ENCODE measurements at regions not wholly inside any gene's neighbourhood (a gene's known extent, or its start where the extent isn't known, plus 50 kb on each side); places are given as distances from the start of the nearest gene placed in this dataset.

- intact Hi-C loops (cut with DNase I): no loop called here
- no peaks in the 10 kb centered on the region for H3K27me3 ChIP-seq
- WGBS, 3 donors: 73 to 90% (median 87%) methylated on average over 1 of the region's 1 CpG
These were observed 265.7 kb upstream of the KCNJ16 start for GRCh38 chr17:69809331-69809730.

GRCh38 chr17:69810326-69810965, 264.6 kb upstream of the KCNJ16 start:
- WGBS, 3 donors: 83 to 89% (median 88%) methylated on average over 6 of the region's 6 CpGs
- Histone ChIP-seq H3K27me3 (no peaks in the 10 kb centered on the region), H3K27ac (no peak overlapping the region), H3K4me3 (no peak overlapping the region), H3K36me3 (no peaks in the 10 kb centered on the region), H3K9me3 (no peaks in the 10 kb centered on the region), H3K4me1 (ENCODE audit: insufficient read depth) (no peaks in the 10 kb centered on the region)
- intact Hi-C loops (cut with DNase I): no loop called here
- no peak for TF ChIP-seq EP300 (IDR thresholded peaks at IDR 0.05)
- no peak for TF ChIP-seq CTCF (IDR thresholded peaks at IDR 0.05)
- TF ChIP-seq POLR2A (IDR thresholded peaks at IDR 0.05): no peak
- DNase-seq: no peak

More at GRCh38 chr17:69809331-69809730, 265.7 kb upstream of the KCNJ16 start:
- Histone ChIP-seq H3K4me1 (ENCODE audit: insufficient read depth) (no peaks in the 10 kb centered on the region), H3K9me3 (no peaks in the 10 kb centered on the region), H3K27ac (no peak overlapping the region), H3K4me3 (no peak overlapping the region), H3K36me3 (no peaks in the 10 kb centered on the region)
- no peak for TF ChIP-seq CTCF (IDR thresholded peaks at IDR 0.05)
- TF ChIP-seq POLR2A (IDR thresholded peaks at IDR 0.05): no peak
- no peak for TF ChIP-seq EP300 (IDR thresholded peaks at IDR 0.05)
- DNase-seq: no peak

- no peak overlapping the region for H3K27ac ChIP-seq
- H3K36me3 ChIP-seq: no peaks in the 10 kb centered on the region
- H3K4me1 ChIP-seq (ENCODE audit: insufficient read depth): no peaks in the 10 kb centered on the region
- no peak overlapping the region for H3K4me3 ChIP-seq
- no peaks in the 10 kb centered on the region for H3K27me3 ChIP-seq
- 87 to 91% (median 88%) methylated on average over 4 of the region's 4 CpGs for WGBS, 3 donors
- no peaks in the 10 kb centered on the region for H3K9me3 ChIP-seq
- DNase-seq: no peak
- no peak for TF ChIP-seq EP300 (IDR thresholded peaks at IDR 0.05)
- TF ChIP-seq POLR2A (IDR thresholded peaks at IDR 0.05): no peak
- intact Hi-C loops (cut with DNase I): no loop called here
These were observed 262.7 kb upstream of the KCNJ16 start for GRCh38 chr17:69812240-69812837.

GRCh38 chr17:69814031-69814430, 261.0 kb upstream of the KCNJ16 start:
- H3K36me3 ChIP-seq: no peaks in the 10 kb centered on the region
- no peak for DNase-seq
- H3K9me3 ChIP-seq: no peaks in the 10 kb centered on the region
- intact Hi-C loops (cut with DNase I): no loop called here
- no peaks in the 10 kb centered on the region for H3K27me3 ChIP-seq
- no peak overlapping the region for H3K4me3 ChIP-seq
- WGBS, 3 donors: 75 to 86% (median 82%) methylated on average over 2 of the region's 2 CpGs
- TF ChIP-seq POLR2A (IDR thresholded peaks at IDR 0.05) (no peak), CTCF (IDR thresholded peaks at IDR 0.05) (no peak), EP300 (IDR thresholded peaks at IDR 0.05) (no peak)
- H3K4me1 ChIP-seq (ENCODE audit: insufficient read depth): no peaks in the 10 kb centered on the region
- H3K27ac ChIP-seq: no peak overlapping the region

GRCh38 chr17:69815406-69815805, 259.6 kb upstream of the KCNJ16 start:
- WGBS, 3 donors: 73 to 76% (median 76%) methylated on average over 4 of the region's 4 CpGs
- intact Hi-C loops (cut with DNase I): no loop called here

More at GRCh38 chr17:69815406-69815805, 259.6 kb upstream of the KCNJ16 start:
- H3K4me3 ChIP-seq: no peak overlapping the region
- no peaks in the 10 kb centered on the region for H3K36me3 ChIP-seq
- H3K4me1 ChIP-seq (ENCODE audit: insufficient read depth): no peaks in the 10 kb centered on the region
- DNase-seq: no peak
- TF ChIP-seq CTCF (IDR thresholded peaks at IDR 0.05) (no peak), POLR2A (IDR thresholded peaks at IDR 0.05) (no peak), EP300 (IDR thresholded peaks at IDR 0.05) (no peak)
- H3K27ac ChIP-seq: no peak overlapping the region
- no peaks in the 10 kb centered on the region for H3K9me3 ChIP-seq
- no peaks in the 10 kb centered on the region for H3K27me3 ChIP-seq

Data from ovary (tissue), 7 donors.